ENCODE measurements at regions not wholly inside any gene's neighbourhood (a gene's known extent, or its start where the extent isn't known, plus 50 kb on each side); places are given as distances from the start of the nearest gene placed in this dataset.

GRCh38 chr7:46929359-46929758 is 652.6 kb downstream of the TNS3 start:
- no peak for TF ChIP-seq CTCF (conservative IDR thresholded peaks at IDR 0.05; ENCODE audit: low read length)
- TF ChIP-seq EZH2phosphoT487 (IDR thresholded peaks at IDR 0.05; ENCODE audit: borderline replicate concordance), result no peak
